ENCODE measurements at regions not wholly inside any gene's neighbourhood (a gene's known extent, or its start where the extent isn't known, plus 50 kb on each side); places are given as distances from the start of the nearest gene placed in this dataset.

DNA sequence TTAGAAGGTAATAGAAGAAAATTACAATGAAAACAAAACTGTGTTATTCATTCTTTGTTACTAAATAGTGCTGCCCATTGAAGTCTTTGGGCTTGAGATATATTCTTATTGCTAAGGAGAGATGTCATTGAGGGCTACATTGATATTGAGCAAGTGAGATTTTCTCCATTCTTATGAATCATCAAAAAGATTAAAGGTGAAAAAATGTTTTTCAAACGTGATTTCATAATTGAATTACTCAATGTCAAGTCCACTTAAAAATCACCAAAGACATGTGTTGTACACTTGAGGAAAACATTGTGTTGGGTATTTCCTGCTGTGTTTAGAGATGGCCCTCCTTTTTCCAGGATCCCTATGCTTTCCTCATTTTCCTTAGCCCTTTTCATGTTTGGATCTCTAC lies 448.1 kb downstream of the NFIB start:
- TF ChIP-seq POLR2A (IDR thresholded peaks at IDR 0.05): no peak
- TF ChIP-seq, protein P1, sequence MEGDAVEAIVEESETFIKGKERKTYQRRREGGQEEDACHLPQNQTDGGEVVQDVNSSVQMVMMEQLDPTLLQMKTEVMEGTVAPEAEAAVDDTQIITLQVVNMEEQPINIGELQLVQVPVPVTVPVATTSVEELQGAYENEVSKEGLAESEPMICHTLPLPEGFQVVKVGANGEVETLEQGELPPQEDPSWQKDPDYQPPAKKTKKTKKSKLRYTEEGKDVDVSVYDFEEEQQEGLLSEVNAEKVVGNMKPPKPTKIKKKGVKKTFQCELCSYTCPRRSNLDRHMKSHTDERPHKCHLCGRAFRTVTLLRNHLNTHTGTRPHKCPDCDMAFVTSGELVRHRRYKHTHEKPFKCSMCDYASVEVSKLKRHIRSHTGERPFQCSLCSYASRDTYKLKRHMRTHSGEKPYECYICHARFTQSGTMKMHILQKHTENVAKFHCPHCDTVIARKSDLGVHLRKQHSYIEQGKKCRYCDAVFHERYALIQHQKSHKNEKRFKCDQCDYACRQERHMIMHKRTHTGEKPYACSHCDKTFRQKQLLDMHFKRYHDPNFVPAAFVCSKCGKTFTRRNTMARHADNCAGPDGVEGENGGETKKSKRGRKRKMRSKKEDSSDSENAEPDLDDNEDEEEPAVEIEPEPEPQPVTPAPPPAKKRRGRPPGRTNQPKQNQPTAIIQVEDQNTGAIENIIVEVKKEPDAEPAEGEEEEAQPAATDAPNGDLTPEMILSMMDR (IDR thresholded peaks at IDR 0.05): no peak

Measured in Peyer's patch (tissue), 4 donors.